ENCODE measurements at regions not wholly inside any gene's neighbourhood (a gene's known extent, or its start where the extent isn't known, plus 50 kb on each side); places are given as distances from the start of the nearest gene placed in this dataset.

- FAIRE-seq = no peak
Measured at GRCh38 chr14:83780321-83780720, 1749.6 kb upstream of the FLRT2 start.

- no peak for FAIRE-seq
Measured at GRCh38 chr14:83798421-83798820, 1731.5 kb upstream of the FLRT2 start.

GRCh38 chr14:83799233-83799632 is 1730.7 kb upstream of the FLRT2 start:
- no peak for FAIRE-seq

GRCh38 chr14:83814896-83815295 is 1715.0 kb upstream of the FLRT2 start:
- no peak for FAIRE-seq

- FAIRE-seq = no peak
Measured at GRCh38 chr14:83816761-83817160, 1713.2 kb upstream of the FLRT2 start.

GRCh38 chr14:83825843-83826242 is 1704.1 kb upstream of the FLRT2 start:
- FAIRE-seq = no peak

- FAIRE-seq = no peak
Measured at GRCh38 chr14:83826838-83827237, 1703.1 kb upstream of the FLRT2 start.

GRCh38 chr14:83827383-83827782 is 1702.6 kb upstream of the FLRT2 start:
- FAIRE-seq = no peak

GRCh38 chr14:83828406-83828805 is 1701.5 kb upstream of the FLRT2 start:
- no peak for FAIRE-seq

GRCh38 chr14:83830316-83830715 is 1699.6 kb upstream of the FLRT2 start:
- FAIRE-seq = no peak

- FAIRE-seq = no peak
Measured at GRCh38 chr14:83838226-83838625, 1691.7 kb upstream of the FLRT2 start.

- no peak for FAIRE-seq
Measured at GRCh38 chr14:83842547-83842946, 1687.4 kb upstream of the FLRT2 start.

- no peak for FAIRE-seq
Measured at GRCh38 chr14:83847102-83847501, 1682.8 kb upstream of the FLRT2 start.

GRCh38 chr14:83850092-83850491 is 1679.9 kb upstream of the FLRT2 start:
- FAIRE-seq = no peak

- FAIRE-seq = no peak
Measured at GRCh38 chr14:83856334-83856733, 1673.6 kb upstream of the FLRT2 start.

GRCh38 chr14:83860631-83861155 is 1669.3 kb upstream of the FLRT2 start:
- FAIRE-seq = no peak

GRCh38 chr14:83863042-83863774 is 1666.7 kb upstream of the FLRT2 start:
- FAIRE-seq = no peak

GRCh38 chr14:83864106-83864505 is 1665.8 kb upstream of the FLRT2 start:
- no peak for FAIRE-seq

GRCh38 chr14:83867566-83868225 is 1662.2 kb upstream of the FLRT2 start:
- no peak for FAIRE-seq

- no peak for FAIRE-seq
Measured at GRCh38 chr14:83870546-83871270, 1659.2 kb upstream of the FLRT2 start.

GRCh38 chr14:83873669-83874068 is 1656.3 kb upstream of the FLRT2 start:
- no peak for FAIRE-seq

- no peak for FAIRE-seq
Measured at GRCh38 chr14:83874662-83875061, 1655.3 kb upstream of the FLRT2 start.

- FAIRE-seq = no peak
Measured at GRCh38 chr14:83883732-83884131, 1646.2 kb upstream of the FLRT2 start.
